ENCODE measurements at regions not wholly inside any gene's neighbourhood (a gene's known extent, or its start where the extent isn't known, plus 50 kb on each side); places are given as distances from the start of the nearest gene placed in this dataset.
A peak's percentile ranks its signal among the peaks of the same experiment; 100 is the strongest.

- peak; percentile 38 for DNase-seq (ENCODE audit: low spot score)
Measured at GRCh38 chr7:35450456-35451214, 196.7 kb upstream of the TBX20 start.

- no peak for DNase-seq (ENCODE audit: low spot score)
Measured at GRCh38 chr7:35448486-35448885, 194.6 kb upstream of the TBX20 start.

- no peak for DNase-seq (ENCODE audit: low spot score)
Measured at GRCh38 chr7:35446091-35446490, 192.2 kb upstream of the TBX20 start.

GRCh38 chr7:35437619-35438275, 183.8 kb upstream of the TBX20 start:
- DNase-seq (ENCODE audit: low spot score) = no peak

GRCh38 chr7:35436452-35436851, 182.6 kb upstream of the TBX20 start:
- no peak for DNase-seq (ENCODE audit: low spot score)

GRCh38 chr7:35430547-35431153, 176.8 kb upstream of the TBX20 start:
- no peak for DNase-seq (ENCODE audit: low spot score)

GRCh38 chr7:35424869-35425495, 171.1 kb upstream of the TBX20 start:
- peak; percentile 60 for DNase-seq (ENCODE audit: low spot score)

GRCh38 chr7:35424440-35424839, 170.5 kb upstream of the TBX20 start:
- DNase-seq (ENCODE audit: low spot score) = no peak

- DNase-seq (ENCODE audit: low spot score) = no peak
Measured at GRCh38 chr7:35422715-35423114, 168.8 kb upstream of the TBX20 start.

- DNase-seq (ENCODE audit: low spot score) = peak; percentile 19
Measured at GRCh38 chr7:35420656-35421055, 166.8 kb upstream of the TBX20 start.

GRCh38 chr7:35419391-35419755, 165.5 kb upstream of the TBX20 start:
- DNase-seq (ENCODE audit: low spot score) = no peak

- no peak for DNase-seq (ENCODE audit: low spot score)
Measured at GRCh38 chr7:35418716-35419390, 165.0 kb upstream of the TBX20 start.

GRCh38 chr7:35416568-35416967, 162.7 kb upstream of the TBX20 start:
- DNase-seq (ENCODE audit: low spot score) = no peak

GRCh38 chr7:35415411-35415822, 161.5 kb upstream of the TBX20 start:
- DNase-seq (ENCODE audit: low spot score) = no peak

GRCh38 chr7:35411331-35411730, 157.4 kb upstream of the TBX20 start:
- no peak for DNase-seq (ENCODE audit: low spot score)

- no peak for DNase-seq (ENCODE audit: low spot score)
Measured at GRCh38 chr7:35405461-35405860, 151.6 kb upstream of the TBX20 start.

- no peak for DNase-seq (ENCODE audit: low spot score)
Measured at GRCh38 chr7:35401217-35401879, 147.4 kb upstream of the TBX20 start.

GRCh38 chr7:35399840-35400239, 145.9 kb upstream of the TBX20 start:
- no peak for DNase-seq (ENCODE audit: low spot score)

- DNase-seq (ENCODE audit: low spot score) = no peak
Measured at GRCh38 chr7:35399216-35399615, 145.3 kb upstream of the TBX20 start.

- no peak for DNase-seq (ENCODE audit: low spot score)
Measured at GRCh38 chr7:35398518-35398917, 144.6 kb upstream of the TBX20 start.

- DNase-seq (ENCODE audit: low spot score) = no peak
Measured at GRCh38 chr7:35390146-35390545, 136.2 kb upstream of the TBX20 start.

- peak; percentile 29 for DNase-seq (ENCODE audit: low spot score)
Measured at GRCh38 chr7:35389636-35390035, 135.7 kb upstream of the TBX20 start.

Data from A172 (cell line).